NCI-H774 (cell line): ENCODE measurements at regions not wholly inside any gene's neighbourhood (a gene's known extent, or its start where the extent isn't known, plus 50 kb on each side); places are given as distances from the start of the nearest gene placed in this dataset.
"Not testable (repeated sequence)": the region's sequence is repeated elsewhere in the genome, so short reads cannot be mapped to it uniquely, and the experiment has no call there.

Experiments
- DNase-seq: peaks from one replicate; lab custom pipeline; 2025; lab: John Stamatoyannopoulos, UW

DNA sequence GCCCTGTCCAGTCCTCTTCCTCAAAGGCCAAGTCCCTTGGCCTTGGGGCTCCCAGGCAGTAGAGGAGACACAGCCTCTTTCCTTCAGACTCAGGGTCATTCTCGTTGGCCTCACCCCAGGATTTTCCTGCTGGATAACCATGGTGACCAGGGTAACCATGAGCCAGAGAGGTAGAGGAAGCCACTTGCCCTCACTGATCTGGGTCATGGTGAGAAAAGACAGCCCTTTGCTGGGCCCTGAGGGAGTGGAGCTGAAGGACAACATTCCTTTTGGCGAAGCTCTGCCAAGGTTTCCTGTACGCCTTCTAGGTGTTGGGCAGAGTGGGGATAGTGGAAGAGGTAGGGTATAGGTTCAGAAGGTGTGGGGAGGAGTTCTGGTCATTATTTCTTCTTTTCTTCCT is 53.1 kb upstream of the WNT4 start:
- no peak for DNase-seq

DNA sequence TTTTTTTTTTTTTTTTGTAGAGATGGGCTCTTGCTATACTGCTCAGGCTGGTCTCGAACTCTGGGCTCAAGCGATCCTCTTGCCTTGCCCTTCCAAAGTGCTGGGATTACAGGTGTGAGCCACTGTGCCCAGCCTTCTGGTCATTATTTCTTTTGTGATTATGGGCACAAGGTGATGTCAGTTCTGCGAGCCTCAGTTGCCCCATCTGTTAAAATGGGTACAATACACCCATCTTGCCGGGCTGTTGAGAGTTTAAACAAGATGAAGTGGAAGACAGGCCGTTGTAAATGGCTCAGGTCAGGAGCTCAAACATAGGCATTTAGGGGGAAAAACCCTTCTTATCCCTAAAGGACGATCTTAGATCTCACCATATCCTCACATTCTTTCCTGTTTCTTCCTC is 53.7 kb upstream of the WNT4 start:
- no peak for DNase-seq

DNA sequence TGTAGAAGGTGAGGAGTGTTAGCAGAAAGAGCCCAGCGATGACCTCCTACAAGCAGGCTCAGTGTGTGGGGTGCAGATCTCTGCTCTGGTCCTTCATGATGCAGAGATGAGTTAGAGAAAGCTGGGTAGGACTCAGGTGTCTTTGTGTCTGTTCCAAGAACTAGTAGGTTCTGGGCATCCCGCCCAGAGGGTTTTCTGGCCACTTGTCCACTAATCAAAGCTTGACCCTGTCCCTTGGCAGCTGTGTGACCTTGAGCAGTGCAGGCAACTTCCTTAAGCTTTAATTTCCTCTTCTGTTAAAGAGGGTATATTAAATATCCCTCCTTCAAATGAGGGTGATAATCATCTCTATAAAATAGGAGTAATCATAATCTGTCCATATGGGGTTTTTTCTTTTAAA is 54.7 kb upstream of the WNT4 start:
- DNase-seq, result no peak

DNA sequence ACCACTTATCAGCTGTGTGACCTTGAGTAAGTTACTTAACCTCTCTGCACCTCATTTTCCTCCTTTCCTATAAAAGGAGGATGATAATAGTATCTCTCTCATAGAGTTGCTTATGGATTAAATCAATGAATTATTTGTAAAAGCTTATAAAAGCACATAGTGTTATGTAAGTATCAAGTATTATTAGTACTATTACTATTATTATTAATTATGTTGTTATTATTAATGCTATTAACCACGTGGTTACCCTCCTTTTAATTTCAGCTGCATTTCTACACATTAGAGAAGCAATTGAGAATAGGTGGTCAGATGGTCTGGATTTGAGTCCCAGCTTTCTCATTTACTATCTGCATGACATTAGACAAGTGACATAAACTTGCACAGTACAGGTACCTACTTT is 58.1 kb upstream of the WNT4 start:
- DNase-seq, result no peak

DNA sequence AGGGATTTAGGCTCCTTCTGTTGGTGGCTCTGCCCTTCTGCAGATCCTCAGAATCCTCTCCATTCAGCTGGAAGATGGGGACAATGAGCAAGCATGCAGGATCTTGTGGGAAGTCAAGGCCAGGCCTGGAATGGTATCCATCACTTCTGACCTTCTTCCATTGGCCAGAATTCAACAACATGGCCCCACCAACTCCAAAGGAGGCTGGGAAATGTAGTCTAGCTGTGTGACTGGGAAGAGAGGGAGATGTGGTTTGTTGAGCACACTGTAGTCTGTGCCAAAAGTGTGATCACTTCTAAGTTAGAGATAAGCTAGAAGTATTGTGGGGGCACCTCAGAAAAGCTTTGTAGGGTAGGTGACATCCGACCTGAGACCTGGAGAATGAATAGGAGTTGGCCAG is 60.4 kb upstream of the WNT4 start:
- DNase-seq, result no peak

DNA sequence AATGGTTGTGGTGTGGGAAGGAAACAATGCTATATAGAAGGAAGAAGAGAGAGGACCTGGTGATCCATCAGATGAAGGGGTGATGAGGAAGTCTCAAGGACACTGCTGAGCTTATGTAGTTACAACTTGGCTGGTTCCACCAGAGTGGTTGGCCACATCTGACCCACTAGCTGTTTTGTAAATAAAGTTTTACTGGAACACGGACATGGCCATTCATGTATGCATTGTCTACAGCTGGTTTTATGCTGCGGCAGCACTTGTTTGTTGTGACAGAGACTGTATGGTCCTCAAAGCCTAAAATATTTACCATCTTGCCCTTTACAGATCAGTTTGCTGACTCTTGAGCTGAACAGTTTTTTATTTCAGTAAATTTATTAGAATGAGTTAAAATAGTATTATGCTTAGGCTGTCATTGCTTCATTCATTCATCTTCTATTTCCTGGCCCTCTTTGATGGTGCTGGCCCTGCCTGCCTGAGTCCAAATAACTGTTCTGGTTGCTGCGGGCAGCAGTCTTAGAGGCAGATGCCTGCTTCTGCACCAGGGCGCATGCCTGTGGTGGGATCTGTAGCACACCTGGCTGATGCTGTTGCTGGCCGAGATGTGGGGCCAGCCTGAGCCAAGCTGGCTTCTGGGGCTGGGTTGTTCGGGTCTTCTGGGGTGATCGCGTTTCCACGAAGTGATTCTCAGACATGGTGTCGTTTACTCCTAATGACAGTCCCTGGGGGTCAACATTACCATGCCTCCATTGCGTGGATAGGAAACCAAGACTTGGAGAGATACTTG is 61.4 kb upstream of the WNT4 start:
- DNase-seq, result no peak

DNA sequence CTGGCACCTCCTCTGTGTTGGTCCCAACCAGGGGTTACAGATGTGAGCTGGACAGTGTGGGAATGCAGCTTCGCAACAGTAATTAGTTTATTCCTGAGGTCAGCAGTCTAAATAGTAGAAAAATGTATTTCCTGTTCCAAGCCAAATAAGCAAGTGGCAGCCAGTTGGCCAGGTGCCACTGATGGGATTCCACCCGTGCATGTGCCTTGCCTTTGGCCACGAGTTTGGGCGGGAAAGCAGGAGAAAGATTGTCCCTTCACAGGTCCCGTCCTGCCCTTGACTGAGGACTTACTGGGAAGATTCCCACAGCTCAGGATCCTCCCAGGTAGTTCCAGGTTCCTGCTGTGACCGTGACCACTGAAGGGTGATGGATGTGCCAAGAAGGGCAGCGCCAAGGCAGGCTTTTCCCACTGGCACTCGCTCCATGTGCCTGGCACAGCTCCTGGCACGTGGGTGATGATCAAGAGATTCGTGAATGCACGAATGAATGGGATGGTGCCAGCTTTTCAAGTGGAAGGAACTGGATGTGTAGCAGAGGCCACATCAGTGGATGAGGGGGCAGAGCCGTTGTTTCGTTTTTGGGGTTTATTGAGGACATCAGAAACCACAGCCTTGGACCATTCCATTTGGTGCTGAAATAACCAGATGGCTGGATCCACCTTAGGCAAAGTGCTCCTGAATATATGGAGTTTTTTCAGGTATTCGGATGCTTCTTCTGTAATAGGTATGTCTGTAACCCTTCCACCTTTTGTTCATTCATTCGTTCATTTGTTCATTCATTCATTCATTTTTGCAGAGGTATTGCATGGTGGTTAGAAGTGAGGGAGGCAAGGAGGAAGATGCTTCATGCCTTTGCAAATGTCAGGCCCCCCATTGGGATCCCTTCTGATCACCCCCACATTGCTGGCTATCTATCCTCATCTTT is 62.4 kb upstream of the WNT4 start:
- no peak for DNase-seq

DNA sequence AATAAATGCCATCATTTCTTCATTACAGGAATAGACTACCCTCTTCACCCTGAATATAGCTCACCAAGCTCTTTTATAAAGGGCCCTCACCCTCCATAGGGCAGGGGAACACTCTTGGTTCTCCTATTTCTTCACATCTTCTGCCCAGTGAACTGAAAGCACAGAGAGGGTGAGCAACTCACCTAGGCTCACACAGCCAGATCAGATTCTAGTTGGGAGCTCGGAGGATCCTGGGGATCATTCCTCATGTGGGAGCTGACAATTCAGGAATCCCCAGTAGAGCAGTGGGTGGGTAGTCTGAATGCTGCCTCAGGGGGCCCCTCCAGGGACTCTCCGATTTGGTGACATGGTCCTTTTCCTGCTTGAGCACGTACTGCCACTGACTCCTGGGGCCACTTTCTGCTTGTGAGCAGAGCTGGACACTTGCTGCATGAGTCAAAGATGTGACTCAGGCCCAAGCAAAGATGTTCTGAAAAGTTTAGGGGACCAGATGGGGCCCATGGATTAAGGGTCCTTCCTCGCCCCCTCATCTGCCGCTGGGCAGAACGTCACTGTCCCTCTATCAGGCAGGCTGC is 63.7 kb upstream of the WNT4 start:
- DNase-seq, result no peak

DNA sequence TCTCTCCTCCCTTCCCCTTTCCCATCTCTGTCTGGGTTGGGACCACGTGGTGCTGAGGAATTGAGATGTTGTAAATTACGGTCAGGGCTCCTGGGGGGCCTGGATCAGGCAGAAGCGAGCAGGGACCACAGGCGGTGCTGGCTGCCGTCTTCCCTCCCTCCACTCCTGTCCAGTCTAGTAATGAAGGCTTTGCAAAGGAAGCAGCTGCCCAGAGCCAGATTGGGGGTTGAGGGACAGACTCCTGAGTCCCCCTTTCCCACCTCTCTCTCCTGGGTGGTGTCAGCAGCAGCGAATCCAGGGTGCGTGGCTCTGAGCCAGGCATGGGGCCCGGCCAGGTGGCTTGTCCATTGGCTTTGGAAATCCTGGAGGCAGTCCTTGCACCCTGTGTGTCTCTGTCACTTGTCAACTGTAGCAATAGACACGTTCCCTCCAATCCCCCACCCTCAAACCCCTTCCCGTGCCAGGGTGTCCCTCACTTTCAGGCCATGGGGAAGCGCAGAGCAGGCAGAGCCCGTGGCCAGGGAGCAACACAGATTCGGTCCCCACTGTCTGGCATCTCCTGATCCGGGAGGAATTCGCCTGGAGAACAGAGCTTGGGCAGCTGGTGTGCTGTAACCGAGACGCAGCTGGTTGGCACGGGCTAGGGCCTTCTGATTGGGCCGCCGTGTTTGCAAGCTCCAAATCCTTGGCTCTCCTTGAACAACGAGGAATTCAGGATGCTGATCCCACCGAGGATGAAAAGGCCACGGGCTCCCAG is 64.8 kb upstream of the WNT4 start:
- no peak for DNase-seq

DNA sequence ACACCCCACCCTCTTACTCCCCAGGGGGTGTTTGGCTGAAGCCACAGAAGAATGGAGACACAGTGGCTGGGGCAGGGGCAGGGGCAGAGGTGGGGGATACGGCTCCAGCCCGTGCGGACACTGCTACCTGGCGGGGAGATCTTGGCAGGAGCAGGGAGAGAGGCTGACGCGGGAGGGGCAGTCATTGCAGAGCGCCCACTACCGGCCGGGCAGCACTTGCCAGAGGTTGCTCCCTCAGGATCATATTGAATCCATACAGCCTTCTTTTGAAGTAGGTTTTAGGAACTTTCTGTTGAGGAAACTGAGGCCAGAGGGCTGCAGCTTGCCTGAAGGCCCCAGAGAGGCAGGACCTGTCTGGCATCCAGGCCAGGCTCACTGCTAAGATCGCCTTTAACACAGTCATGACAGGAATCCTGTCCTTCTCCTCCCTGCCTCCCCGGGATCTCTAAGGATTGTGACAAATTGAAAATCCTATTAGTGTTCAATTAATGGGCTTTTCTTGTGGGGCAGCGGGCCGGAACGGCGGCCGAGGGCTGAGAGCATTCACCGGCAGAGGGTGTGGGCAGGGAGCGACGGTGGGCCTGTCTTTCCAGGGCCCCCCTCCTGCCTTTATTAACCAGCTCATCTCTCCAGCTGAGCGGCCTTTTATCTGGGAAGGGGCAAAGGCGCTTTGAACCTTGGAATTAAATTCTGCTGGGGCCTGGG is 65.5 kb upstream of the WNT4 start:
- no peak for DNase-seq

DNA sequence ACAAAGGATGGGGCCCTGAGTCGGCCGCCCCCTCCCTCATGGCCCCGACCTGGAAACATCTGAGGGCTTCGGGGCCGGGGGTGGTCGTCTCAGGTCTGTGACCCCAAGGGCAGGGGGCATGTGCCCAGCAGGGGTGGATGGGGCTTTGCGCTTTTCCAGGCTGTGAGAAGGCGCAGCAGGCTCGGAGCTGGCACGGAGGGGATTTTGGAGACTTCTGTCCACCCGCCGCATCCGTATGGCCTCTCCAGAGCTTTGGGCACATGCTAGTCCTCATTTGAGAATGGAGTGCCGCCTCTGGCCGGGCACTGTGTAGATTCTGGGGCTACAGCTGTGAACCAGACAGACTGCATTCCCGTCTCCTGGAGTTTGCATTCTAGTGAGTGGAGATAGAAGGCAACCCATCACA is 66.1 kb upstream of the WNT4 start:
- DNase-seq, result no peak

DNA sequence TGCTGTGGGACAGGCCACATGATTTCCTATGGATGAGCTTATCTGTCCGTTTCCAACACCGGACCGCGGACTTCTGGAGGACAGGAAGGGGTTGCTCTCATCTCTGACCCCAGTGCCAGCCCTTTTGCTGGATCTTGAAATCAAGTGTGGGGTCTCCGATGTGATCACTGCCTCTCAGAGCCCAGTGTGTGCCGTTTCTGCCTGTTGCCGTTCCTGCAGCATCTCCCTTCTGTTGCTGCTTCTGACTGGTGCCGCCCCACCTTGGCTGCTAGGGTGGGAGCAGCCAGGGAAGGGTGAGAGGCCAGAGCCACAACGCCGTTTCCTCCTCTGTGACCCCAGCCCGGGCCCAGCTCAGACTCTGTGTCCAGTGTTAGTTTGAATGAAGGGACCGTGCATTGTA is 67.3 kb upstream of the WNT4 start:
- DNase-seq, result no peak

DNA sequence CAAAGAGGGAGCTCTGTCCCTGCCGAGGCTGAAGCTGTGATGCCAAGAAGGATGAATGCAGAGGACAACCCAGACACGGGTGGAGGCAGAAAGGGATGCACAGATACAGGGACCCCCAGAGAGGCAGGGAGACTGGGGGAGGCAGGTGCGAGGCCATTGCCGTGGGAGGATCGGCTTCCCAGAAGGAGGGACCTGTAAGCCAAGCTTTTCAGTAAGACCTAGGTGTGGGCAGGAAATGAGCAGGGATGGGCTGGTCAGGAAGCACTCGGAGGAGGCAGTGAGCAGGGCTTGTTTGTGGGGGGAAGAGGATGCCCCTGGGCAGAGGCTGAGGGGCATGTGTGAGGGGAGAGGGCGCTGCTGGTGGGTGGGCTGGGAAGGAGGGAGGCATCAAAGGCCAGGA is 67.7 kb upstream of the WNT4 start:
- DNase-seq, result no peak

DNA sequence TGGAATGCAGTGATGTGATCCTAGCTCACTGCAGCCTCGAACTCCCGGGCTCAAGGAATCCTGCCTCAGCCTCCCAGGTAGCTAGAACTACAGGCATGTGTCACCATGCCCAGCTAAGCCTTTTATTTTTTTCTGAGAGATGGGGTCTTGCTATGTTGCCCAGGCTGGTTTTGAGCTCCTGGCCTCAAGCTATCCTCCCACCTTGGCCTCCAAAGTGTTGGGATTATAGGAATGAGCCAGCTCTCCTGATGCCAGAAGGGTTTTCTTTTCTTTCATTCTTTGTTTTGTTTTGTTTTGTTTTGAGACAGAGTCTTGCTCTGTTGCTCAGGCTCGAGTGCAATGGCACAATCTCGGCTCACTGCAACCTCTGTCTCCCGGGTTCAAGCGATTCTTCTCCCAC is 68.6 kb upstream of the WNT4 start:
- not testable (repeated sequence) for DNase-seq

DNA sequence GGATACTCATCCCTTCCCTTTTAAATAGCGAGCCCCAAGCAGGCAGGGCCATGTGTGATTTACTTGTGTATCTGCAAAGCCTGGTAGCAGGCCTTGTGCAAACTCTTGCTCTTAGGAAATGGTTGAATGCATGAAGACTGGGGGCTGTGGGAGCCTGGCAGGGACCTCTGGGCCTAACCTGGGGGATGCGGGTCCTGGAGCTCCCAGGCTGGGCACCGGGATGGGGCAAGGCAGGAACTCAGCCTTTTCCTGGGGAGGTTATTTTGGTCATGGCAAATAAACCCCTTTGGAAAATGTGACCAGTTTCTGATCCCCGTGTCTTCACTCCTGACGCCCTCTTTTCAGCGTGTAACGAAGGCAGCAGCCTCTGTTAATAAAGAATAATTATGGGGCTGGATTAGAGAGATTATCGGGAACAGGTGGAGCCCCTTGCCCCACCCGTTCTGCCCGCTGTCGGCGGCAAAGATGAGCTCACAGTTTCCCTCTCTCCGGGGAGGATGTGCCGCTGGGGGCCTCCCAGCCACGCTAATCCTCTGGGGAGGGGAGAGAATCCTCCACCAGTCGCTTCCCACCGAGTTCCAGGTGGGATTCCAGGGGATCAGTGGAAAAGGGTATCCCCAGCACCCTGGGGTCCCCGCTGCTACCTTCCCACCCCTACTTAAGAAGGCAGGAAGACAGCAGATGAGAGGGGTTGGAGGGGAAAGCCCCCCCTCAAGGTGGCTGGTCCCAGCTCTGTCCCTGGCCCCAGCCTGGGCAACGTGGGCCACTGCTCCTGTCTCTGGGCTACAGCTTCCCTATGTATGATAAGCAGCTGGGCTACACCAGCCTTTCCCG is 69.7 kb upstream of the WNT4 start:
- DNase-seq, result no peak

DNA sequence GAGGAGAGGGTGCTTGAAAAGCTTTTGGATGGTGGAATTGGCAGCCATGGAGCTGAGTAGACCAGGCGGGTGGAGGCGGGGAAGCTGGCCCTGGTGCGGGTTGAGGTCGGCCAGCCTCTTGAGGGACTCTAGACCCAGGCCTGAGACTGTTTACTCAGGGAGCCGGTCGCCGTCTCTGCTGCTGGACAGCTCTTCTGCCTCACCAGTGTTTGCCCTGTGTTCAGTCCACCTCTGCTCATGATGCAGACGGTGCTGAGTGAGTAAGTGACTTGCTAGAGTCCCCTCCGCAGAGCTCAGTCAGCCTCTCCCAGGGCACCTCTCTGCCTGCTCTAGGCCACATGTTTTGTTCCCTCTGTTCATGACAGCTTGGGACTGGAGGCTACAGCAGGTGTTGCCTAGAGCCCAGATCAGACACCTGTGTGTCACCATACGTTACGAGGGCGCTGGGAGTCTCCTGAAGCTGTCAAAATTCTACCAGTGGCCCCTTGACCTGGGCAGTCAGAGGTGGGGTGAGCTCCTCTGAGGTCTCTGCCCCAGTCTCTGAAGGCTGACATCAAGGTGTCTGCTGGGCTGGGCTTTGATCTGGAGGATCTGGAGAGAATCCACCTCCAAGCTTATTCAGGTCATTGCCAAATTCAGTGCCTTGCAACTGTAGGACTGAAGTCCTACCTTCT is 73.5 kb upstream of the WNT4 start:
- DNase-seq, result no peak

DNA sequence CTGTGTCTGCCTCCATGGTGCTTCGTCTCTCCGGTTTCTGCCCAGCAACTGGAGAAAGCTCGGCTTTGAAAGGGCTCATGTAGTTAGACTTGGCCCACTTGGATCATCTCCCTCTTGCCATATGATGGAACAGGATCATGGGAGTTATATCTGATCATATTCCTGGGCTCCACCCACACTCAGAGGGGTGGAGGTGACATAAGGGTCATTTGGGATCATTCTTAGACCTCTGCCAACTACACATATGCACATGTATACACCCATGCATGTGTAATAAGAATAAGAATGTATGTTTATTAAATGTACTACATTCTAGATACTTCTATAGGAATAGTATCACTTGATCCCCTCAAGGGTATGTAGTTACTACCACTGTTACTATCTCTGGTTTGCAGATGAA is 74.1 kb upstream of the WNT4 start:
- DNase-seq, result no peak

DNA sequence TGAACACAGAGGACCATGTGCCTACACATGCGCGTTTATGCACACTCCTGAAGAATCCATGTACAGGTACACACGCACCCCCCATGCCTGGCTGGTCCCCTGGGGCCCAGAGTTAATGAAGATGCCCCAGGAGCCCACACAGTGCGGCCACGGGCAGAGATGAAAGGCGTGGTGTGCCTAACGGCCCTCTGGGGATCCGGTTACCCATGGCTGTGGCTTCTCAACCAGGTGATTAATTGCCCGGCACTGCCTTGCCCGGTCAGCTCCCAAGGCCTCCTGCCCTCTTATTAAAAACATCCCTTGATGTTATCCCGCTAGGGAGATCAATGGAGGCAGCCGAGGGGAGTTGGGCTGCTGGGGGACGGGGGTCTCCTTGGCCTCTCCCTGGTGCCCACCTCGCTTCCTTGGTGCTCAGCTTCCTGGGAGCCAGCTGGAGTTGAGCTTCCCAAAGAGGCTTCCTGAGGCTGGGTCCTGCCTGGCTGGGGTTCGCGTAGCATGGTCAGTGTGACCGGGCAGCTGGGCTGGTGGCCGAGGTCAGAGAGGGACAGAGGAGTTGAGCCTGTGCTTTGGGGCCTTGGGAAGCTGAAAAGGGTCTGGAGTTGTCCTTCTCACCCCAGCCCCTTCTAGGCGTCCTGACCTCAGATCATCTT is 75.0 kb upstream of the WNT4 start:
- no peak for DNase-seq

DNA sequence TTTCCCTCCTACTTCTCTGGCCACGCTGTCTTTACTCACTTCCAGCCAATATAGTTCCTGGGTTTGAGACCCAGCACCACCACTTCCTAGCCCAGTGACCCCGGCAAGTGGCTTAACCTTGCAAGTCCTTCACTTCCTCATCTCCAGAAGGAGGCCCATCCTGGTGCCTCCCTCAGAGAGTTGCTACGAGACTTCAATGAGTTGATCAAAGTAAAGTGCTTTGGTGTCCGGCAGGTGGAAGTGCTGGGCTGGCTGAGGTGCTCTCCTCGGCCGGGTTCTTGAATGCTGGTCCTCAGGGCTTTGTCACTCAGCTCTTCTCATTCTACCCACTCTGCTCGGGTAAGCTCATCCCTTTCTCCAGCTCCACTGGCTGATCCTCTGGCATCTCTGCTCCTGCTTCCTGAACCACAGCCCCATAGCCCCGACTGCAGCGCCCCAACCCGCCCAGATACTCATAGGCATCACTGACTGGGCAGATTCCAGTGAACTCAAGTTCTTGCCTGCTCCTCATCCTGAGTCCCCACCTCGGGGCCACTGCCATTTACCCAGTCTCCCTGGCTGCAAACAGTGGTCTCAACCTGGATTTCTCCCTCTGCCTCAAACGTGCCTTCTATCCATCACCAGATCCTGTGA is 75.8 kb upstream of the WNT4 start:
- no peak for DNase-seq
